Stimulated activated CD8-positive, alpha-beta memory T cell treated with anti-CD3 and anti-CD28 coated beads, Interleukin-2, amount 100 ng/mL, for 48 hours (primary cell): ENCODE measurements at regions not wholly inside any gene's neighbourhood (a gene's known extent, or its start where the extent isn't known, plus 50 kb on each side); places are given as distances from the start of the nearest gene placed in this dataset.
"Not testable (repeated sequence)": the region's sequence is repeated elsewhere in the genome, so short reads cannot be mapped to it uniquely, and the experiment has no call there.

ENCODE experiments used
- DNase-seq, 2 donors: peaks; one replicate each; pipeline ENCODE4 v3.0.0-alpha.2; 2020; ENCODE audit warnings: low read depth in 2 of 2

DNA sequence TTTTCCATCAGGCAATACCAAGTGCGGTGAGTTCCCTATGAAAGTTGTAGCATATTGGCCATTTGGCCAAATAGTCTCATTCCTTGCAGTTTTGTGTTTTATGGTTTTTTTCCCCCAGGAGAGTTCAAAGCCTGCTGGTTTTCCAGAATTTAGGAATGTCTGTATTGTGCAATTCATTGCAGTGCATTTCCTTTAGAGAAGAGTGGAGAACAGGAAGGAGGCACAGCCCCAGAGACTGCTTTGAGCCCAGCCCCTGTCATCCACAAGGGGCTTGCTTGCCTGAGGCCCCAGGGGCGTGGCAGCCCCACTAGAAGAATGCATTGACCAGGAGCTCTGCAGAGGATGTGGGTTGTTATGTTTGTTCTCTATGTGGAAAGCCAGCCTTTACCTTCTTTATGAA lies 375.5 kb downstream of the BCL2L11 start:
- DNase-seq: not testable (repeated sequence)

DNA sequence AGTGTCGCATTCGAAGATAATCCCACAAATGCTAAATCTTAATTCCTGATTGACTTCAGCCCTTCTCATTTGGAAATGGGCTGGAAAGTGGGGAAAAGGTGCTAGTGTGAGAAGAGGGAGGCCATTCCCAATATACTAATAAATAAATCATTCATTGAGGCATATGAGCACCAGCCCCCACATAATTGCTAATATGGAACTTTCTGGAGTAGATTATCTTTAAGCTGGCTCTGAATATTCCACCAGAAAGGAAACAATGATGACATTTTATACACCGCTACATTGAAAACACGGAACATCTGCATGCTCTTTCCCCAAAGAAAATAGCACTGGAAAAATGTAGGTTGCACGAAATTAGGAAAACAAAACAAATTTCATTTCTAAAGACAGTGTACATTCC lies 376.1 kb downstream of the BCL2L11 start:
- DNase-seq: not testable (repeated sequence)

DNA sequence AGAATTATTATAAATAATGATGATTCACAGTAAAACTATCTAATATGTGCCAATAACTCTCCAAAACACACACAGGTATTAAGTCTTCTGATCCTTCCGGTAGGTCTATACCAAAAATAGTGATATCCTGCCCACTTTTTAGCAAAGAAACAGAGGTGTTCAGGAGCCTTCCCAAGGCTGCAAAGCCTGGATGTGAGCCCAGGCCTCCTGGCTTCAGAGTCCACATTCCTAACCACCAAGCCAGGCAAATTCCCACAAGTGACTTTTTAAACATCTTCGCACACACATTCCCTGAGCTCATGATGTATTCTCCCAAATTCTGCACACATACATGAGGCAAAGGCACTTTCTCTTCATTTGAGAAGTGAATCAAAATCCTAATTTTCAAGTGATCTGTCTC lies 376.6 kb downstream of the BCL2L11 start:
- DNase-seq: not testable (repeated sequence)

DNA sequence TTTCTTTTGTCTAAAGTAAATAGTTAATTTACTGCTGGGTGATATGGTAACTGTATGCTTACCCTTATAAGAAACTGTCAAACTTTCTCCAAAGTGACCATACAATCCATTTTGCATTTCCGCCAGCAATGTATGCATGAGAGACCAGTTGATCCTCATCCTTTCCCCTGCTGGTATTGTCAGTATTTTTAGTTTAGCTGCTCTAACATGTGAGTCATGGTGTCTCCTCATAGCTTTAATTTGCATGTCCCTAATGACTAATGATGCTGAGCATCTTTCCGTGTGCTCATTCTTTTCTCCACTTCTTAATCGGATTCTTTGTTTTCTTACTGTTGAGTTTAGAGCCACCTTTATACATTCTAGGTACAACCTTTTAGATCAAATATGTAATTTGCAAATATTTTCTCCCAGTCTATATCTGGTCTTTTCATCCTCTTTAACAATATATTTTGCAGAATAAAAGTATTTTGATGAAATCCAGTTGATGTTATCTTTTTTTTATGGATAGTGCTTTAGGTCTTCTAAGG lies 379.9 kb downstream of the BCL2L11 start:
- DNase-seq: not testable (repeated sequence)

DNA sequence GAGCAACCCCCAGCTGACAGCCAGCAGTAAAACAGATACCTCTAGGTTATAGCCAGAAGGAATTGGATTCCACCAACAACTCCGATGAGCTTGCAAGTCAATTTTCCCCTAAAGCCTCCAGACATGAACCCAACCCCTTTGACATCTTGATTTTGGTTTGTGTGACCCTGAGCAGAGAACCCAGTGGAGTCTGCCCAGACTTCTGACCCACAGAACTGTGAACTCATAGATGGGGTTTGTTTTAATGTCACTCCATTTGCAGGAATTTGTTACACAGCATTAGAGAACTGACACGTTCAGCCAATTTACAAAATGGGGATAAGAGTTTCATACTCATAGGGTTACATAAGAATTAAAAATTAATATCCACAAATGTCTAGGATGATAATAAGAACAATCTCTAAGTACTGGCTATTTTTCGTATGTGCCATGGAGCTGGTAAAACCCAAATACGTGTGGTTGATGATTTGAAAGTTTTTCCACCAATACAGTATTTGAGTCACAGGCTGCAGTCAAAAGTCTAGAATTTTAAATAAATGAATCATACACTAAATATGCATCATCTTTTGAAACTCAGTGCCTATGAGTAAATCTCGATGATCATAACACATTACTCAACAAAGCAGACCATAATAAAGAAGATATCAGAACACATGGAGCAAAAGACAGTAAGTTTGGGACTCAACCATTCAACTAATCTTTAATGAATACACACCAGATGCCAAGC lies 380.0 kb downstream of the ANAPC1 start:
- DNase-seq: not testable (repeated sequence)

DNA sequence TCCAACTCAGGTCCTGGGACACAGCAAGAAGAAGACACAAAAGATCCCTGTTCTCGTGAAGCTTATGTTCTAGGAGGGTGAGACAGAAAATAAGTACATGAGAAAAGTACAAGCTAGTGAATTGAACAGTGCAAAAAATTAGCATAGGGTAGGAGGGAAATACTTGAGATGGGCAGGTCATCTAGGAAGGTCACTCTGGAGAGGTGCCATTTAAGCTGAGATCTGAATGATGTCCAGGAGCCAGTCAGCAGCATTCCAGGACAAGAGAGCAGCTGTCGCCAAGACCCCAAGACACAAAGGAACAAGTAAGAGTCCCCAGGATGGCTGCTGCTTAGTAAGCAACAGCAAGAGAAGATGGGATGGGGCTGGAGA lies 379.4 kb downstream of the ANAPC1 start:
- DNase-seq: not testable (repeated sequence)

DNA sequence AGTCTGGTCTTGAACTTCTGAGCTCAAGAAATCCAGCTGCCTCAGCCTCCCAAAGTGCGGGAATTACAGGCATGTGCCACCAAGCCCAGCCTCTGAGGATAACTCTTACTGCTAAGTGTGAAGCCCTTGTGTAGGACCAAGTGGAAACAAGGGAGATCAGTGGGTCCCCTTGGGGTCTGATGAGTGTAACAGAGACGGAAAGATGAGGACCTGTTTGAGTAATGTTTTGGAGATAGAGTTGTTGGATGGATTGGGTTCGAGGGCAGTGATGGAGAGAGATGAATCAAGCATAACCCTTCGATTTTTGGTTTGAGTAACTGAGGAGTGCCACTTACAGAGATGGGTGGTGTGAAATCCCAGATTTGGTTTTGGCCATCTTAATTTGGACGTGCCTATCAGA lies 378.7 kb downstream of the ANAPC1 start:
- DNase-seq: not testable (repeated sequence)

DNA sequence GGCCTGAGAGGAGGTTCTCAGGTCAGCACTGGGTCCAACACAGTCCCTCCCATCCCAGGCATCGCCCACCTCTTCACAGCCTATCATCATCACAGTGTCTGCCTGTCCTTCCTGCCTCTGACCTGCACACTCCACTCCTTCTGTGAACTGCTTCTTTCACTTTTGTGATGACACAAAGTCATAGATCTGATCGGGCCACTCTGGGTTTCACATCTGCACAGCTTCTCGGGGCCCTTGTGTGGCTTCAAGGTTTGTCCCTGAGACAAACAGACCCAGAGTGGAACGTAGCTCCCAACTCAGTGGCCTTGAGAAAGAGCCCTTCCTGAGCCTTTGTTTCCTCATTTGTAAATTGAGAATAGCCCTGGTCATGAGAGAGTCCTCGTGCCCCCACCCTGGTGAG lies 377.1 kb downstream of the ANAPC1 start:
- peak in 1 of 2 donors; percentile 26 for DNase-seq

DNA sequence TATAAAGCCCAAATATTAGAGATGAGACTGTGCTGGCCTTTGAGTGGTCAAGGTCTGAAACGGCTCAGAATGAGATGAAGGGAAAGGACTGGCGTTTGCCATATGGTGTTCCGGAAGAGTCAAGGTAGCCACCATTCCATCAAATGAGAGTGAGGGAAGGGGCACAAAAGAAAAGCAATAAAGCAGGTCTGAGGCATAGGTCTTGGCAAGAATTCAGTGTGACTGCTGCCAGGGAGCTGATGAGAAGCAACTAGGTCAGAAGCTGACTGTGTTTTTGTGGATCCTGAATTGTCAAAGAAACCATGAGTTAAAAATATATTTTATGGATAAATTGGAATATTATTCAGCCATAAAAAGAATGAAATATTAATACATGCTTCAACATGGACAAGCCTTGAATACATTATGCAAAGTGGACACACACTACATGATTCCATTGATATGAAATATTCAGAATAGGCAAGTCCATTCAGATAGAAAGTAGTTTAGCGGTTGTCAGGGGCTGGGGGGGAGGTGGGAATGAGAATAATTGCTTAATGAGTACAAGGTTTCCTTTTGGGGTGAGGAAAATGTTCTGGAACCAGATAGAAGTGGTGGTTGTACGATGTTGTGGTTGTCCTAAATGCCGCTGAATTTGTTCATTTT lies 374.6 kb downstream of the ANAPC1 start:
- not testable (repeated sequence) for DNase-seq

DNA sequence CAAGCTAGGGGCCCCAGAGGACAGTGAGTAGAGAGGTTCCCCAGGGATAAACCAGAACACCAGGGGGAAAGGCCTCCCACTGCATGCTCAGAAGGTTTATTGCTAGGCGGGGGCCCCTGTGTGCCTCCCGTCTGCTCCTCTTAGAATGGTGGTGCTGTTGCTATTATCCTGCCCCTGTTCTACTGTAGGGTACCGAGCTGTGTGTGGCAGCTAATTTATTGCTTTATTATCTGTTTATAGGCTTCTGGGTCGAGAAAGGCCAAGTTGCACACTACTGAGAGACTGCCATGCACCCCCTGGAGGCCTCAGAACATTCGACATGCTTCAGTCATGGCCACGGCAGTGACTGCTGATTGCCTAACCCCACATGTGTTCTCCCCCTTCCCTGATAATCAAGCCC lies 373.6 kb downstream of the ANAPC1 start:
- not testable (repeated sequence) for DNase-seq

DNA sequence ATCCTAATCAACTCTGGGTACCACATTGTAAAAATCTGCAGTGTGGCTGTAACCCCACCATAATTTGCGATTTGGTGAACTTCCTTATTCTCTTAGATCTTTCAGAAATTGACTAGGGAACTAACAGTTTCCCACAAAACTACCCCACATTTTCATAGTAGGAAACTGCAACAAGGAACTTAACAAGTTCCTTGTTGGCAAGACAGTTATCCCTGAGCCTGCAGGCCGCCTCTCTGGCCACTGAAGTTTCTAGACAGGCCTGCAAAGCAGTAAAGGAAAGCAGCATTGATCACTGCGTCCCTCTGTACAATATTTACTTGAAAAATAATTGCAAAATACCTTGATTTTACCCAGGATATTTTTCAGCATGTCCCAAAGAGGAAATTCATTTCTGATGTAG lies 372.9 kb downstream of the ANAPC1 start:
- not testable (repeated sequence) for DNase-seq

DNA sequence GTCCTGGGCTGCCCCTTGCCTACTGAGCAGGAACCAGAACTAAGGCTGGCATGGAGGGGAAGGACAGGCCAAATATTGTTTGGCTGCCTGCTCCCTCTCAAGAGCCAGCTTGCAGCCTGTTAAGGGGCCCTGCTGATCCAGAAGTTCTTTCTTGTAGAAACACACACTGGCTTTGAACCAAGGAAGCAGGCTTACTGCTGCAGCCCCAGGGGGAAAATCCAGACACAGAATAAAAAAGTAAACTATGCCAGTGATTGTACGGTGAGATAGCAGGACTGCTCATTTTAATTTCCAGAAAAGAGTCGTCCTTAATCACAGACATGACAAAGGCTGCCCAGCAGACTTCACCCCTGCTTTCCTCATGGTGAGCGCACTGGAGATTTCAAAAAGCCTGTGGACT lies 371.6 kb downstream of the ANAPC1 start:
- DNase-seq: not testable (repeated sequence)

DNA sequence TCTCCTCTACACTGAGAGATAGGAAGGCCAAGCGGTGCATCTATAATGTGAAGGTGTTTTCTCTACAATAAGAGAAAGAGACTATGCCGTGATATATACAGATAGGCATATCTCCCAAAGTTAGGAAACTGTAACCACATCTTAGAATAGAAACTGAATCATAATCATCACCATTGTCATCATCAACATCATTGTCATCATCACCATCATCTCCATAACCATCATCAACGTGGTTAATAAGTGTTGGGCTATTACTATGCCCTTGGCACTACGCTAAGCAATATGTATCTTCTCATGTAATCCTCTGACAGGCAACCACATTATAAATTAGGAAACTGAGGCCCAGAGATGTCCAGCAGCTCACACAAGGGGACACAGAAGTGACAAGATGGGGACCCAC lies 369.9 kb downstream of the ANAPC1 start:
- DNase-seq: not testable (repeated sequence)

DNA sequence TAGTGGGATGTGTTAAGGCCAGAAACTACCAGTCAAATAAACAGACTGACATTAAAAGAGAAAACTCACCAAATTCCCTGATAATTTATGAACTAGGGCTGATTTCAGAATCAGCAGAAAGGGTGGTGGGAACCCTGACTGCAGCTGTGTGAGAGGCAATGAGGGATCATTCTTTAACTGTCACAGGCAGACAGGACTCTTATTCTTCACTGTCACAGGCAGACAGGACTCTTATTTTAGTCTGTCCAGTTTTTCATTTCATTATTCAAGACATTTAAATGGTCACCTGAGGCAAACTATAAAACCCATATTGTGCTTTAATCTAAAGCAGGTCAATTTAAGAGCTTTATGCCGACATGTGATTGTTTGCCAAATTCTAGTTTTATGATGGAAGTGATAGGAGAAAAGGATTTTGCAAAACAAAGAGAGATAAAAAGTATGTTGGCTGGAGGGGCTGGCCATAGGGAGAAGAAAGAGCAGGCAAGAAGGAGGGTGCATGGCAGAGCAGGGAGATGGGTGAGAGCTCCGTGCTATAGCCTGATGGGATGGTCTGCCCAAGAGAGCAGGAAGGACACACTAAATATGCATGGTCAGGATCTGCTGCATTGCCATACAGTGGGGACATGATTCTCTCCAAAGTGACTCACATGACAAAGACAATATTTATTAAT lies 366.8 kb downstream of the ANAPC1 start:
- DNase-seq: not testable (repeated sequence)

DNA sequence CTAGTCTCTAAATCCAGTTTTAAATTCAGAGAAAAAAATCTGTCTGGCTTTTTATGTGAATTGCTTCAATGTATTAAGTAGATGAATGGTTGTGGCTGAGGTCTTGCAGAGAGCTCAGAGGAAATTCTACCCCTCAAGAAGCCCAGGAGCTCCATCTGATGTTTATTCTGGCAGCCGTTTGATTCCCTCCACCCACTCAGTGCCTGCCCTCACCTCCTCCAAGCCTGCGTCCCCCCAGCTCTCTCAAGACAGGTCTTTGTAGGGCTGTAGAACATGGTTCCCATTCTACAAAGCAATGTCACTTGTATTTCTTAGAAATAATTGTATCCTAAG lies 366.3 kb downstream of the ANAPC1 start:
- DNase-seq: not testable (repeated sequence)

DNA sequence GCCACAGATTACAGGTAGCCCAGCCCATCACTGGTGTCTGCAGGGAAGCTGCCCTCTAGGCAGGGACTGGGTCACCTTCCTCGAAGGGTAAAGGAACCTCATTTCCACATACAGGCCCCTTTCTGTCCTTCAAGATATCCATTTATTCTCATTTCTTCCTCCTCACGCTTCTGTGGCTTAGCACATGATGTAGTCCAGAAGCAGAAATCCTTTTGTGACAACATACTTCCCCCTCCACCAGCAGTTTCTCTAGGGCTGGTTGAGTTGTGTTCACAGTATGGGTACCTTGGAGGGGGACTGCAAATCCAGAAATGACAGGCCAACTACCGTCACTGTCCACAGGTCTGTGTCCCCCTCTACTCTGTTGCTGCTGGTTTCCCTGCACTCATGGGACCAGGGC lies 364.9 kb downstream of the ANAPC1 start:
- no peak for DNase-seq

DNA sequence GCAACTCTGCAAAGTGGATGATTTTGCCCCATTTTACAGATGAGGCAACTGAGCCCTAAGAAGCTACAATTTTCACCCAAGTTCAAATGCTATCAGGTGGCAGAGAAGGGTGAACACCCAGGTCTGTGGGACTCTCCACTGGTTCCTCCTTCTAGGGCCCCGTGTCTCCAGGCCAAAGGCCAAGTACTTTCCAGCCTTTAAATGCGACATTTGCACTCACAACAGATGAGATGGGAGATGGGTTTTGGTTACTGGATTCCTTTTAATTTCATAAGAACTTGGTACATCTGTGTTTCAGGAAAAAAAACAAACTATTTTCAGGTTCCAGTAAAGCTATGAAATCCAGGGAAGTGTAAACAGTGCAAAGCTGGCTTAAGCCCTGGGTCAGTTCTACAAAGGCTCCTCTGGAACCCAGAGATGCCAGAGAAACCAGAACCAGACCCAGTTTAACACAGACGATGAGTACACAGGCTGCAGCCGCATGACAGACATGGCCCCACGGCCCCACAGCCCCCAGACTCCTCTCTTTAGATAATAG lies 361.7 kb downstream of the ANAPC1 start:
- DNase-seq: no peak

DNA sequence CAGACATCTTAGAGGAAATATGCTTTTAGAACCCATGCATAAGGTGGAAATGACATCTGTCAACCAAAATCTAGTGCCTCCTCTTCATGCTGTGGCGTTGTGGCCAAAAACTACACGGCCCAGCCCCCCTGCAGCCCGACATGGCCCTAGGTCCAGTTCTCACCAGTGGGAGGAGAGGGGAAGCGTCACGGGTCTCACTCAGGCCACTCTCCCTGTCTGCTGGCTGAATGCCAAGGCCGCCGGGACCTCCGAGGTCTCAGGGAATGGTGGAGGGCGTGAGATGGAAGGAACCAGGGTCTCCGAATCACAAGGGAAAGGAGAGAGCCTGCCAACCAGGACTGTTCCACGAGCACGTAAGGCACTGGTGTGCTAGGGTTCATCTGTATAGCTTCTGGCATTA lies 361.0 kb downstream of the ANAPC1 start:
- no peak for DNase-seq

DNA sequence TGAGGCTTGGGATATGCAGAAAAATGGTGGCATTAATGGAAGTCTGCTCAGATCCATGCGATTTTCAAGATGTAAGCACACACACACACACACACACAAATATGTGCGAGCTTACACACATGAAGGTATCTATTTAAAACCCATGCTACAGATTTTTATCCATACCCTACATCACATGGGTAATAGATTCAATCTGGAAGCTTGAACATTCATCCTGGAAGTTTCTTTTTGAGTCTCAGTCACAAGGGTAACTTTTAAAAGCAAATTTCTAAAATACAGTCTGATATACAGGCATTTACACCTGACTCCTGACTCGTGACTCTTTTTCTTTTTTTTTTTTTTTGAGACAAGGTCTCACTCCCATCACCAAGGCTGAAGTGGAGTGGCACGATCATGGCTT lies 359.0 kb downstream of the ANAPC1 start:
- DNase-seq: not testable (repeated sequence)

DNA sequence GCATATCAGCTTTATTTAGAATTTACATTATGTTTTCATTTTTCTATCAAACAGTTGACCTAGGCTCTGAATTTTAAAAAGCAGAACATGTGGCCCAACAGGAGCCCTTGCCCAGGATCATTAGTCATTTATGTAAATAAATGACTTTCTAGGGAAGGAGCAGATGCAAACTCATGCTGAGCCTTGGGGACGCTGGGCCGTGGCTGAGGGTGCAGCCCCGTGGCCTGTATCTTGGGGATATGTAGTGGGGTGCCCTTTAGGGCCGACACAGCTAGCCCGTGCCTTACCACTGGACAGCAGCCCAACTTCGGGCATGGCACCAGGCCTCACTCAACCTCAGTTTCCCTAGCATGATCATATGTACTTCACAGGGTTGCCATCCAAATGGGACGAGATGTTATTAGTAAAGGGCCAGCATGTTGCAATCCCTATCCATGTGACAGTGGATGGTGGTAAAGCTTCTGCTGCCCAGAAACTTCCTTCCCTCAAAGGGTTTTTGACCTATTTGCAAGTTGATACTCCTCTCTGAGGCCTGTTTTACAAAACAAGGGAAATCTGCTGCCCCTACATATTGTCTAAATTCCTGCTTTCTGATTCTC lies 357.9 kb downstream of the ANAPC1 start:
- not testable (repeated sequence) for DNase-seq

DNA sequence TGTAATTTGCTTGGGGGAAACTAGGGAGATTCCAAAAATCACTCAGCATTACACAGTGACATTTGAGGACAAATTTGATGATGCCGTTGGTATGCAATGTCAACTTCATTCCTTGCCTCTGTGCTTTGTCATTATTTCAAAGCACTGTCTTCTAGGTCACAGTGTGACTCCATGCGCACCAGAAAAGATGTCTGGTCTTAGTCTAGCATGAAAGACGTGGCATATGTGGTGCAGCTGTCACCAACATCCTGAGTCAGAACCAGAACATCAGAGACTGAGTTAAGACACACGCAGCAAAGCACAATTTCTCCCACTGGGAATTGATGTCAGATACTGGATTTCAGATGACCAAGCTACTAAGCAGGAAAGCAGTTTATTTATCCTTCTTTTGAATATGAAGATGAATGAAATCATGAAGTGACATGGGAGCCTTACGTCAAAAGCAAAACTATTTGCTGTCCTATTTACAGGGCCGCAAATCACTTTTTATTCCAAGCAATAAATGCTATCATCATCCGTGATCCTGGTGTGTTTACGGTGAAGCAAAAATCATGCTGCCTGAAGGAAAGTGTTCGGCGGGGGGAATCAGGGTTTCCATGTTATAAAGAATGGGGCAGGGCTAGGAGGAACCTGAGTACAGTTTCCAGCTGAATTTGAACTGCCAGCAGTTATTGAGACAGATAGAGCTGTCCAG lies 356.1 kb downstream of the ANAPC1 start:
- not testable (repeated sequence) for DNase-seq
